Esophagus muscularis mucosa (tissue), 4 donors: ENCODE measurements at regions not wholly inside any gene's neighbourhood (a gene's known extent, or its start where the extent isn't known, plus 50 kb on each side); places are given as distances from the start of the nearest gene placed in this dataset.

ENCODE experiments used
- DNase-seq: peaks from one replicate; pipeline ENCODE4 v3.0.0-alpha.2; 2017; ENCODE audit errors: extremely low spot score
- H3K27ac ChIP-seq, 4 donors: fragments of 200-600 bp; sonication (generic); replicated peaks in 1 of 4; 1 replicate in 3 of 4; 2 replicates in 1 of 4; pipeline ENCODE4 v1.5.1; 2016 to 2019; ENCODE audit warnings: mild to moderate bottlenecking in 1 of 4
- H3K27me3 ChIP-seq, 4 donors: fragments of 200-600 bp; sonication (generic); one replicate each; pipeline versions ENCODE4 v1.5.1 to v1.6.0; 2016 to 2019
- H3K36me3 ChIP-seq, 4 donors: fragments of 200-600 bp; sonication (generic); one replicate each; pipeline ENCODE4 v1.5.1; 2016 to 2019
- H3K4me1 ChIP-seq, 4 donors: fragments of 200-600 bp; sonication (generic); one replicate each; pipeline ENCODE4 v1.5.1; 2016 to 2019
- H3K4me3 ChIP-seq, 4 donors: fragments of 200-600 bp; sonication (generic); 1 replicate in 2 of 4; 2 replicates in 2 of 4; pipeline ENCODE4 v1.5.1; 2016 to 2019; ENCODE audit warnings: mild to moderate bottlenecking in 4 of 4, moderate library complexity in 1 of 4
- H3K9me3 ChIP-seq, 4 donors: fragments of 200-600 bp; sonication (generic); 1 replicate in 3 of 4; 2 replicates in 1 of 4; pipeline ENCODE4 v1.5.1; 2016 to 2019
- CTCF ChIP-seq, 3 experiments: fragments of 200-600 bp in 2 of 3; fragments of 450-650 bp in 1 of 3; sonication (generic) in 2 of 3; IDR thresholded peaks; one replicate each; pipeline ENCODE4 v1.5.1; 2017 to 2019; ENCODE audit warnings: antibody characterized with exemption in 3 of 3, mild to moderate bottlenecking in 2 of 3, moderate library complexity in 1 of 3
- EP300 ChIP-seq: sonication (generic); formaldehyde crosslinking; IDR thresholded peaks from one replicate; pipeline ENCODE4 v1.6.1; 2017; ENCODE audit warnings: antibody characterized with exemption
- POLR2A ChIP-seq: fragments of 450-650 bp; IDR thresholded peaks from one replicate; pipeline ENCODE4 v1.6.1; 2017; ENCODE audit warnings: antibody characterized with exemption, moderate library complexity, mild to moderate bottlenecking, low read depth
- POLR2AphosphoS5 ChIP-seq, 2 donors: sonication (generic); formaldehyde crosslinking; IDR thresholded peaks; one replicate each; pipeline ENCODE4 v1.6.1; 2017; ENCODE audit warnings: antibody characterized with exemption in 2 of 2
- WGBS: methylation state at CpG from one replicate; pipeline ENCODE4 v1.1.5; 2018; 5-methylcytosine and 5-hydroxymethylcytosine counted together
- intact Hi-C: fragments of 100-400 bp; cut with DNase I; formaldehyde crosslinking; loops from one replicate; pipeline ENCODE4 v1.15.1; 2023

GRCh38 chr7:22582863-22583622, 83.1 kb upstream of the STEAP1B start:
- Histone ChIP-seq H3K9me3 (no peaks in the 10 kb centered on the region), H3K27me3 (no peaks in the 10 kb centered on the region), H3K27ac (peak overlapping the region in 2 of 4 donors; percentile 8 to 21), H3K4me3 (no peak overlapping the region), H3K36me3 (no peaks in the 10 kb centered on the region), H3K4me1 (peaks cover 26 to 35% (median 31%) of the 10 kb centered on the region in 4 donors)
- no peak for TF ChIP-seq POLR2A
- TF ChIP-seq POLR2AphosphoS5 (IDR thresholded peaks at IDR 0.05), result peak; percentile 50 to 64
- 67% methylated on average over 6 of the region's 7 CpGs for WGBS
- DNase-seq, result no peak
- intact Hi-C loops, result no loop called here

GRCh38 chr7:22581099-22581498, 81.1 kb upstream of the STEAP1B start:
- TF ChIP-seq POLR2A (no peak), EP300 (no peak), POLR2AphosphoS5 (IDR thresholded peaks at IDR 0.05) (no peak), CTCF (IDR thresholded peaks at IDR 0.05) (no peak)
- H3K4me3 ChIP-seq, result no peak overlapping the region
- no peaks in the 10 kb centered on the region for H3K9me3 ChIP-seq
- no peaks in the 10 kb centered on the region for H3K27me3 ChIP-seq
- H3K4me1 ChIP-seq, result peaks cover 30 to 46% (median 38%) of the 10 kb centered on the region in 4 donors
- intact Hi-C loops, result no loop called here
- 77% methylated on average over 3 of the region's 3 CpGs for WGBS
- H3K27ac ChIP-seq, result no peak overlapping the region
- no peaks in the 10 kb centered on the region for H3K36me3 ChIP-seq
- no peak for DNase-seq

GRCh38 chr7:22579961-22580360, 80.0 kb upstream of the STEAP1B start:
- peaks cover 30 to 49% (median 41%) of the 10 kb centered on the region in 4 donors for H3K4me1 ChIP-seq
- H3K4me3 ChIP-seq, result no peak overlapping the region
- no peak overlapping the region for H3K27ac ChIP-seq
- intact Hi-C loops, result no loop called here
- H3K9me3 ChIP-seq, result no peaks in the 10 kb centered on the region
- TF ChIP-seq POLR2A (no peak), EP300 (no peak), CTCF (IDR thresholded peaks at IDR 0.05) (no peak), POLR2AphosphoS5 (IDR thresholded peaks at IDR 0.05) (no peak)
- H3K27me3 ChIP-seq, result no peaks in the 10 kb centered on the region
- DNase-seq, result no peak
- WGBS, result 91% methylated on average over 2 of the region's 2 CpGs
- peaks cover 0 to 7% (median 0%) of the 10 kb centered on the region in 4 donors for H3K36me3 ChIP-seq

- 55% methylated on average over 5 of the region's 5 CpGs for WGBS
- Histone ChIP-seq H3K27ac (peak overlapping the region; percentile 63 to 78 (median 68)), H3K4me3 (no peak overlapping the region), H3K36me3 (peaks cover 0 to 13% (median 0%) of the 10 kb centered on the region in 4 donors), H3K9me3 (no peaks in the 10 kb centered on the region), H3K4me1 (peaks cover 14 to 42% (median 30%) of the 10 kb centered on the region in 4 donors), H3K27me3 (no peaks in the 10 kb centered on the region)
- no peak for DNase-seq
- no peak for TF ChIP-seq POLR2AphosphoS5 (IDR thresholded peaks at IDR 0.05)
- no peak for TF ChIP-seq CTCF (IDR thresholded peaks at IDR 0.05)
- TF ChIP-seq POLR2A, result no peak
- no peak for TF ChIP-seq EP300
- intact Hi-C loops, result no loop called here
These were observed 78.2 kb upstream of the STEAP1B start for GRCh38 chr7:22578007-22578733.

DNA sequence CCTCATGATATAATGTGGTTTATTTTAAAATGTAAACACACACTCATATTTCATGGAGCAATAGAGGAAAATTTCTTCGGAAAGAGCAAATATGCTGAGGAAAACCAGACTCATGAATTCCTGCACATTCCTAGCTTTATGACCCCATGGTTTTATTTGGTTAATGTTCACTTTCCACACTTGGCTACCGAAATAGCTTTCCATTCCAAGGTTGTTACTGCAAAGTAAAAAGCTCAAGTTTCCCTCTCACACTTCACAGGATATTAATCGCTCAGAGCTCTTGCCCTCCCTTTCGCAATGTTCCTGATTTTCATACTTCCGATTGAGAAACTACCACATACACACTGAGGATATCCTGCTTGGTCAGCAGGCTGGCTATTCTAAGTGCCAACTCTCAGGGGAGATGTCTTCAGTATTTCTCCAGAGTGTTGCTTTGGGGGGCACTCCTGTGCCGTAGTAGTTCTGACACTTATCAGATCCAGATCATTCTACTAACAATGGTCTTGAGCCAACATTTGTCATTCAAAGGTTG, 77.5 kb upstream of the STEAP1B start:
- TF ChIP-seq EP300 (no peak), POLR2AphosphoS5 (IDR thresholded peaks at IDR 0.05) (peak; percentile 74 to 80)
- Histone ChIP-seq H3K4me3 (no peak overlapping the region), H3K27ac (peak overlapping the region; percentile 63 to 78 (median 68)), H3K36me3 (peaks cover 0 to 19% (median 0%) of the 10 kb centered on the region in 4 donors), H3K4me1 (peaks cover 9 to 36% (median 27%) of the 10 kb centered on the region in 4 donors), H3K9me3 (no peaks in the 10 kb centered on the region), H3K27me3 (no peaks in the 10 kb centered on the region)
- WGBS, result 23% methylated on average over 6 of the region's 6 CpGs
- intact Hi-C loops, result no loop called here
- DNase-seq, result no peak
